Fibroblast of the aortic adventitia (primary cell): ENCODE measurements at regions not wholly inside any gene's neighbourhood (a gene's known extent, or its start where the extent isn't known, plus 50 kb on each side); places are given as distances from the start of the nearest gene placed in this dataset.

ENCODE experiments used
- DNase-seq: peaks from one replicate; pipeline ENCODE4 v3.0.0-alpha.2; 2010; ENCODE audit warnings: low read depth
- H3K4me3 ChIP-seq: 2 replicates; pipeline ENCODE4 v1.5.1; 2011; ENCODE audit warnings: low read depth, mild to moderate bottlenecking, control low read depth, low read length, moderate library complexity
- CTCF ChIP-seq: IDR thresholded peaks from 2 replicates; pipeline ENCODE4 v1.5.1; 2011; ENCODE audit warnings: mild to moderate bottlenecking, low read length, control low read depth, inconsistent platforms; ENCODE audit not compliant: insufficient read depth

GRCh38 chr16:50497592-50497991, 50.6 kb upstream of the NKD1 start:
- DNase-seq = no peak
- no peak for TF ChIP-seq CTCF
- H3K4me3 ChIP-seq = no peak overlapping the region

DNA sequence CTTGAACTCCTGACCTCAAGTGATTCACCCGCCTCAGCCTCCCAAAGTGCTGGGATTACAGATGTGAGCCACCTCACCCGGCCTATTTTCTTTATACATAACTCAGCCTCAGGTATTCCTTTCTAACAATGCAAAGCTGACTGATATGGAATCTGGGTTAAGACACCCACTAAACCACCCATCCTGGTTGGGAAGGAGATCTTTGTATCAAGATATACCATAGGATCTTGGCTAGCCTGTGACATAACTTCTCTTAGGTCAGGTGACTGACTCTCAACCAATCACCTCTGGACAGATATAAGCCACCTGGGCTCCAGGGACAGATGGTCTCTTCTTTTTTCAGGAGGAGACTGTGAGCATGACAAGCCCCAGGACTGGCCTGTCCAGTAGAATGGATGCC, 51.2 kb upstream of the NKD1 start:
- TF ChIP-seq CTCF = no peak
- no peak overlapping the region for H3K4me3 ChIP-seq
- no peak for DNase-seq

- no peak for TF ChIP-seq CTCF
- no peak overlapping the region for H3K4me3 ChIP-seq
- DNase-seq = no peak
Measured at GRCh38 chr16:50495673-50496072, 52.5 kb upstream of the NKD1 start.

- no peak for TF ChIP-seq CTCF
- no peak for DNase-seq
- H3K4me3 ChIP-seq = no peak overlapping the region
Measured at GRCh38 chr16:50494501-50495491, 53.4 kb upstream of the NKD1 start.

DNA sequence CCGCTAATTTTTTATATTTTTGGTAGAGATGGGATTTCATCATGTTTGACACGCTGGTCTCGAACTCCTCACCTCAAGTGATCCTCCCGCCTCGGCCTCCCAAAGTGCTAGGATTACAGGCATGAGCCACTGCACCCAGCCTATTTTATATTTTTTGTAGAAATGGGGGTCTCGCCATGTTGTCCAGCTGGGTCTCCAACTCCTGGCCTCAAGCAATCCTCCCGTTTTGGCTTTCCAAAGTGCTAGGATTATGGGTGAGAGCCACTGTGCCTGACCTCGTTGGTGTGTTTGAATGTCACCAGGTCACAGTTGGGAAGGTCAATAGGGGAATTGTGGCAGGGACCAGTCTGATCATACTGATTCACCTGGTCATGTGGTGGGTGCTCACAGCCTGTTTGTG, 56.7 kb upstream of the NKD1 start:
- DNase-seq = no peak
- no peak for TF ChIP-seq CTCF
- no peak overlapping the region for H3K4me3 ChIP-seq

DNA sequence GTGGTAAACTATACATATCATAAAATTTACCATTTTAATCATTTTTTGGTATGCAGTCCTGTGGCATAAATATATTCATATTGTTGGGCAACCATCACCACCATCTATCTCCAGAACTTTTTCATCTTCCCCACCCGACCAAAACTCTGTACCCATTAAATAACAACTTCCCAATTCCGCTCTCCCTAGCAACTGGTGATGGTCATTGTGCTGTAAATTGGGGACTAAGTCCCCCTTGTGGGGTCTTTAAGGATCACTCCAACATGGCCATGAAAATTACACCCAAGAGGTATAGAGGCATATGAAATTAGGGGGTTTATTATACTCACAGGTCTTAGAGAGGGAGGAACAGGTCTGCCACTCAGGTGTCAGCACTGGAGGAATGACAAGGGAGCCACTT, 57.4 kb upstream of the NKD1 start:
- no peak overlapping the region for H3K4me3 ChIP-seq
- TF ChIP-seq CTCF = no peak
- no peak for DNase-seq
